Endothelial cell of umbilical vein (primary cell): ENCODE measurements at regions not wholly inside any gene's neighbourhood (a gene's known extent, or its start where the extent isn't known, plus 50 kb on each side); places are given as distances from the start of the nearest gene placed in this dataset.

Source experiments
- BruUV-seq: library from RNA; stranded (reverse); fragments of 400-500 nt; replicated peaks from 2 replicates; lab custom pipeline; 2021; lab: Mats Ljungman, UMichigan
- CTCF ChIA-PET: fragments of 300-600, 350-600 bp; sonication (Branson Sonifier 250); formaldehyde crosslinking; loops from one replicate; lab custom pipeline; 2021; ENCODE audit warnings: antibody characterized with exemption, inconsistent platforms; lab: Charles Lee
- POLR2A ChIA-PET: fragments of 300-600, 350-600 bp; sonication (Branson Sonifier 250); formaldehyde crosslinking; loops from one replicate; lab custom pipeline; 2021; ENCODE audit warnings: antibody characterized with exemption, inconsistent platforms; lab: Charles Lee
- DNase-seq: peaks from one replicate; pipeline ENCODE4 v3.0.0-alpha.2; 2011; ENCODE audit warnings: low read depth, low spot score
- FAIRE-seq: peaks from 2 replicates; lab custom pipeline; 2011; peaks lifted over from hg19 to GRCh38; lab: Jason Lieb, UNC
- H2AFZ ChIP-seq: 2 replicates; pipeline ENCODE4 v1.6.0; 2012; ENCODE audit warnings: low read depth, low read length, control low read depth, inconsistent platforms
- H3K27ac ChIP-seq: 2 replicates; pipeline ENCODE4 v1.5.1; 2011; ENCODE audit warnings: low read depth, mild to moderate bottlenecking, control low read depth, low read length, moderate library complexity; ENCODE audit not compliant: insufficient read depth
- H3K27me3 ChIP-seq, 2 experiments: 2 replicates each; pipeline versions ENCODE4 v1.6.0 to v1.6.1; 2011; ENCODE audit warnings: low read length in 2 of 2, mixed read lengths in 1 of 2; ENCODE audit not compliant: control insufficient read depth in 2 of 2, insufficient read depth in 2 of 2
- H3K36me3 ChIP-seq, 2 experiments: 2 replicates in 1 of 2; 3 replicates in 1 of 2; pipeline ENCODE4 v1.5.1; 2011; ENCODE audit warnings: low read length in 2 of 2, mild to moderate bottlenecking in 1 of 2, moderate library complexity in 1 of 2; ENCODE audit not compliant: control insufficient read depth in 2 of 2, insufficient read depth in 2 of 2; ENCODE audit errors: extremely low read depth in 1 of 2
- H3K4me1 ChIP-seq: 3 replicates; pipeline ENCODE4 v1.5.1; 2011; ENCODE audit warnings: mild to moderate bottlenecking, low read length; ENCODE audit not compliant: control insufficient read depth, insufficient read depth; ENCODE audit errors: extremely low read depth
- H3K4me2 ChIP-seq: 2 replicates; pipeline ENCODE4 v1.6.1; 2011; ENCODE audit warnings: low read length, control low read depth, mixed read lengths; ENCODE audit not compliant: insufficient read depth
- H3K4me3 ChIP-seq, 3 experiments: fragments of 200-600 bp in 1 of 3; sonication (generic), shearing (Covaris generic) in 1 of 3; replicated peaks in 1 of 3; 2 replicates each; pipeline ENCODE4 v1.5.1; 2011 to 2016; ENCODE audit warnings: control low read depth in 3 of 3, low read length in 3 of 3, mild to moderate bottlenecking in 2 of 3, inconsistent platforms in 1 of 3, low read depth in 1 of 3, moderate library complexity in 1 of 3; ENCODE audit not compliant: insufficient read depth in 1 of 3
- H3K79me2 ChIP-seq: 2 replicates; pipeline ENCODE4 v1.6.0; 2012; ENCODE audit warnings: low read length, inconsistent platforms; ENCODE audit not compliant: control insufficient read depth, insufficient read depth
- H3K9ac ChIP-seq: replicated peaks from 2 replicates; pipeline ENCODE3; 2011; ENCODE audit warnings: low read length, control low read depth; ENCODE audit not compliant: insufficient read depth; ENCODE audit errors: extremely low read depth
- H3K9me1 ChIP-seq: replicated peaks from 3 replicates; pipeline ENCODE4 v1.6.0; 2011; ENCODE audit warnings: mild to moderate bottlenecking, low read length; ENCODE audit not compliant: control insufficient read depth, insufficient read depth; ENCODE audit errors: extremely low read depth
- H3K9me3 ChIP-seq: replicated peaks from 2 replicates; pipeline ENCODE4 v1.5.1; 2012; ENCODE audit warnings: low read length, inconsistent platforms; ENCODE audit not compliant: control insufficient read depth, insufficient read depth
- H4K20me1 ChIP-seq: replicated peaks from 2 replicates; pipeline ENCODE3; 2011; ENCODE audit warnings: mild to moderate bottlenecking, low read length; ENCODE audit not compliant: control insufficient read depth, insufficient read depth; ENCODE audit errors: extremely low read depth
- CTCF ChIP-seq, 2 donors: IDR thresholded peaks; 1 replicate in 1 of 2; 2 replicates in 1 of 2; pipeline ENCODE4 v1.5.1; 2011; ENCODE audit warnings: low read length in 2 of 2, mild to moderate bottlenecking in 2 of 2, moderate library complexity in 2 of 2, control low read depth in 1 of 2, inconsistent platforms in 1 of 2, low read depth in 1 of 2; ENCODE audit not compliant: insufficient read depth in 1 of 2; ENCODE audit errors: extremely low read depth in 1 of 2
- EZH2 ChIP-seq: IDR thresholded peaks from 2 replicates; pipeline ENCODE4 v1.6.1; 2012; ENCODE audit warnings: borderline replicate concordance, low read depth, mild to moderate bottlenecking, moderate library complexity, low read length, inconsistent platforms; ENCODE audit not compliant: severe bottlenecking
- FOS ChIP-seq: IDR thresholded peaks from 2 replicates; pipeline ENCODE4 v1.6.1; 2011; ENCODE audit warnings: mild to moderate bottlenecking, low read length, moderate library complexity, borderline replicate concordance; ENCODE audit not compliant: insufficient read depth
- GATA2 ChIP-seq: IDR thresholded peaks from 2 replicates; pipeline ENCODE4 v1.7.0; 2011; ENCODE audit warnings: low read depth, mild to moderate bottlenecking, moderate library complexity, mixed read lengths, low read length; ENCODE audit not compliant: insufficient read length, insufficient read depth
- JUN ChIP-seq: IDR thresholded peaks from 2 replicates; pipeline ENCODE4 v1.6.1; 2011; ENCODE audit warnings: borderline replicate concordance, low read depth; ENCODE audit not compliant: insufficient read length, insufficient read depth
- MYC ChIP-seq: IDR thresholded peaks from one replicate; pipeline ENCODE4 v1.6.1; 2011; ENCODE audit warnings: mild to moderate bottlenecking, low read depth, low read length
- POLR2A ChIP-seq: IDR thresholded peaks from 2 replicates; pipeline ENCODE4 v1.6.1; 2012; ENCODE audit warnings: low read depth, mild to moderate bottlenecking, control low read depth, low read length
- POLR2AphosphoS5 ChIP-seq: IDR thresholded peaks from 2 replicates; pipeline ENCODE4 v1.6.1; 2012; ENCODE audit warnings: low read depth, mild to moderate bottlenecking, control low read depth, low read length, moderate library complexity; ENCODE audit not compliant: insufficient read depth
- dilution Hi-C: fragments of 300-500 bp; cut with MboI; formaldehyde crosslinking; loops from one replicate; pipeline ENCODE4 v1.15.0; 2019; ENCODE audit warnings: low sequenced_read_pairs; ENCODE audit not compliant: extremely low pct_ligation_motif_present
- intact Hi-C: fragments of 100-400 bp; cut with micrococcal nuclease; formaldehyde crosslinking; loops from one replicate; pipeline ENCODE4 v1.10.0; 2022
- TF ChIP-seq, protein P1 (sequence below): IDR thresholded peaks from 2 replicates; pipeline ENCODE4 v1.6.1; 2011; ENCODE audit not compliant: insufficient read depth, insufficient read length

- DNase-seq, result no peak
- no peak for FAIRE-seq
- Histone ChIP-seq H3K36me3 (no peaks in the 10 kb centered on the region), H3K4me1 (no peaks in the 10 kb centered on the region), H3K9ac (no peak overlapping the region), H3K9me3 (peaks cover 2% of the 10 kb centered on the region), H3K27ac (no peak overlapping the region), H4K20me1 (no peaks in the 10 kb centered on the region), H2AFZ (no peak overlapping the region), H3K4me3 (no peak overlapping the region), H3K9me1 (no peaks in the 10 kb centered on the region), H3K79me2 (no peaks in the 10 kb centered on the region), H3K27me3 (no peaks in the 10 kb centered on the region), H3K4me2 (no peak overlapping the region)
- TF ChIP-seq, protein P1, sequence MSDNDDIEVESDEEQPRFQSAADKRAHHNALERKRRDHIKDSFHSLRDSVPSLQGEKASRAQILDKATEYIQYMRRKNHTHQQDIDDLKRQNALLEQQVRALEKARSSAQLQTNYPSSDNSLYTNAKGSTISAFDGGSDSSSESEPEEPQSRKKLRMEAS, result no peak
- TF ChIP-seq JUN (no peak), POLR2A (no peak), CTCF (IDR thresholded peaks at IDR 0.05; ENCODE audit: extremely low read depth in 1 of 2, insufficient read depth in 1 of 2, low read depth in 1 of 2, low read length in 2 of 2) (no peak), MYC (no peak), EZH2 (no peak), GATA2 (no peak), FOS (no peak), POLR2AphosphoS5 (no peak)
- intact Hi-C loops (no loop called here), dilution Hi-C loops (no loop called here)
- ChIA-PET CTCF (no interaction called here), POLR2A (no interaction called here)
- no TSS peak for BruUV-seq
Measured at GRCh38 chr12:17266856-17267255, 660.9 kb upstream of the LMO3 start.
